Loucy (cell line): ENCODE measurements at regions not wholly inside any gene's neighbourhood (a gene's known extent, or its start where the extent isn't known, plus 50 kb on each side); places are given as distances from the start of the nearest gene placed in this dataset.

Source experiments
- CTCF ChIP-seq: fragments of 200-600 bp; sonication (generic); conservative IDR thresholded peaks from 2 replicates; pipeline ENCODE4 v1.5.1; 2014; ENCODE audit warnings: mild to moderate bottlenecking, antibody characterized with exemption, low read length
- EZH2phosphoT487 ChIP-seq: fragments of 200-600 bp; IDR thresholded peaks from 2 replicates; pipeline ENCODE4 v1.6.1; 2018; ENCODE audit warnings: antibody characterized with exemption, mild to moderate bottlenecking, moderate library complexity, borderline replicate concordance

GRCh38 chr17:77499699-77500435 lies 359.1 kb downstream of the SEC14L1 start:
- TF ChIP-seq CTCF: no peak
- no peak for TF ChIP-seq EZH2phosphoT487
